Neural progenitor cell (in vitro differentiated cells): ENCODE measurements at regions not wholly inside any gene's neighbourhood (a gene's known extent, or its start where the extent isn't known, plus 50 kb on each side); places are given as distances from the start of the nearest gene placed in this dataset.

Source experiments
- EZH2phosphoT487 ChIP-seq: fragments of 200-600 bp; sonication (generic); IDR thresholded peaks from 2 replicates; pipeline ENCODE4 v1.6.1; 2017; ENCODE audit warnings: antibody characterized with exemption
- TF ChIP-seq, protein P1 (sequence below): fragments of 200-600 bp; sonication (generic); IDR thresholded peaks from 2 replicates; pipeline ENCODE4 v1.5.1; 2017; ENCODE audit warnings: antibody characterized with exemption, mild to moderate bottlenecking

DNA sequence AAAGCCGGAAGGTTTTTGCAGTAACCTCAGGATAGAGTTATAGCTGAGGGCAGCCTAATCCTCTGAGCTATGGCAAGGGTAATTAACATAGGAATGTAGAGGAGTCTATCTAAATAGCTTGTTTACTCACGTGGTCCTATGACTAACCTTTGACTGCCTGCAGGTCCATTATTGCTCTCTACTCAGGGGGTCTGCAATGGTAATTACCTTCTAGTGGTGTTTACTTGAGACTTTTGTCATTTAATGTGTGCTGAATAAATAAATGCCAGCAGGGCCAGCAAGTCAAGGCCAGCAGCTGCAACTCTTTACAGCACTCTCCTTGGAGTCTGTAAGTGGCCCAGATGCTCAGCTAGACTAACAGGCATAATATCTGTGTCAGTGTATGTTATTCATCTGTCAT is 212.7 kb upstream of the FMR1 start:
- TF ChIP-seq, protein P1, sequence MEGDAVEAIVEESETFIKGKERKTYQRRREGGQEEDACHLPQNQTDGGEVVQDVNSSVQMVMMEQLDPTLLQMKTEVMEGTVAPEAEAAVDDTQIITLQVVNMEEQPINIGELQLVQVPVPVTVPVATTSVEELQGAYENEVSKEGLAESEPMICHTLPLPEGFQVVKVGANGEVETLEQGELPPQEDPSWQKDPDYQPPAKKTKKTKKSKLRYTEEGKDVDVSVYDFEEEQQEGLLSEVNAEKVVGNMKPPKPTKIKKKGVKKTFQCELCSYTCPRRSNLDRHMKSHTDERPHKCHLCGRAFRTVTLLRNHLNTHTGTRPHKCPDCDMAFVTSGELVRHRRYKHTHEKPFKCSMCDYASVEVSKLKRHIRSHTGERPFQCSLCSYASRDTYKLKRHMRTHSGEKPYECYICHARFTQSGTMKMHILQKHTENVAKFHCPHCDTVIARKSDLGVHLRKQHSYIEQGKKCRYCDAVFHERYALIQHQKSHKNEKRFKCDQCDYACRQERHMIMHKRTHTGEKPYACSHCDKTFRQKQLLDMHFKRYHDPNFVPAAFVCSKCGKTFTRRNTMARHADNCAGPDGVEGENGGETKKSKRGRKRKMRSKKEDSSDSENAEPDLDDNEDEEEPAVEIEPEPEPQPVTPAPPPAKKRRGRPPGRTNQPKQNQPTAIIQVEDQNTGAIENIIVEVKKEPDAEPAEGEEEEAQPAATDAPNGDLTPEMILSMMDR: no peak
- no peak for TF ChIP-seq EZH2phosphoT487
